Brain microvascular endothelial cell (primary cell): ENCODE measurements at regions not wholly inside any gene's neighbourhood (a gene's known extent, or its start where the extent isn't known, plus 50 kb on each side); places are given as distances from the start of the nearest gene placed in this dataset.

ENCODE experiments used
- DNase-seq: peaks from one replicate; pipeline ENCODE4 v3.0.0-alpha.2; 2020
- H3K27ac ChIP-seq: fragments of 250-450 bp; sonication (Bioruptor Pico); 2 replicates; pipeline ENCODE4 v1.5.1; 2020; ENCODE audit warnings: mild to moderate bottlenecking, moderate library complexity
- H3K27me3 ChIP-seq: fragments of 250-450 bp; sonication (Bioruptor Pico); replicated peaks from 2 replicates; pipeline ENCODE4 v1.5.1; 2020; ENCODE audit warnings: mild to moderate bottlenecking
- H3K36me3 ChIP-seq: fragments of 250-450 bp; sonication (Bioruptor Pico); replicated peaks from 2 replicates; pipeline ENCODE4 v1.5.1; 2020; ENCODE audit warnings: mild to moderate bottlenecking
- H3K4me3 ChIP-seq: 2 replicates; pipeline ENCODE4 v1.5.1; 2011; ENCODE audit warnings: low read depth, mild to moderate bottlenecking, control low read depth, low read length, moderate library complexity
- CTCF ChIP-seq: IDR thresholded peaks from 2 replicates; pipeline ENCODE4 v1.5.1; 2011; ENCODE audit warnings: low read depth, mild to moderate bottlenecking, moderate library complexity, low read length, control low read depth, inconsistent platforms; ENCODE audit errors: missing control alignments
- in situ Hi-C: cut with HindIII; loops from 2 replicates; pipeline ENCODE4 v1.10.0; 2017; ENCODE audit warnings: low sequenced_read_pairs, low pct_ligation_motif_present

- H3K36me3 ChIP-seq = no peaks in the 10 kb centered on the region
- in situ Hi-C loops = no loop called here
- DNase-seq = no peak
- H3K27ac ChIP-seq = no peak overlapping the region
- no peak overlapping the region for H3K4me3 ChIP-seq
- no peaks in the 10 kb centered on the region for H3K27me3 ChIP-seq
- no peak for TF ChIP-seq CTCF
Observed at GRCh38 chr6:133772567-133772966, 116.3 kb upstream of the TCF21 start.

- in situ Hi-C loops = no loop called here
- DNase-seq = no peak
- H3K4me3 ChIP-seq = no peak overlapping the region
- peak overlapping the region; percentile 54 for H3K27ac ChIP-seq
- TF ChIP-seq CTCF = no peak
- H3K27me3 ChIP-seq = no peaks in the 10 kb centered on the region
- H3K36me3 ChIP-seq = no peaks in the 10 kb centered on the region
Observed at GRCh38 chr6:133773776-133774175, 115.1 kb upstream of the TCF21 start.

GRCh38 chr6:133774356-133774755, 114.6 kb upstream of the TCF21 start:
- DNase-seq = peak; percentile 64
- H3K27ac ChIP-seq = peak overlapping the region; percentile 54

GRCh38 chr6:133778414-133779130, 110.3 kb upstream of the TCF21 start:
- peak; percentile 74 for DNase-seq
- peak overlapping the region; percentile 37 for H3K27ac ChIP-seq

More at GRCh38 chr6:133774356-133774755, 114.6 kb upstream of the TCF21 start:
- Histone ChIP-seq H3K27me3 (no peaks in the 10 kb centered on the region), H3K36me3 (no peaks in the 10 kb centered on the region), H3K4me3 (no peak overlapping the region)
- in situ Hi-C loops = no loop called here
- TF ChIP-seq CTCF = no peak

GRCh38 chr6:133779916-133780695, 108.8 kb upstream of the TCF21 start:
- no peak overlapping the region for H3K27ac ChIP-seq
- TF ChIP-seq CTCF = no peak
- H3K27me3 ChIP-seq = no peaks in the 10 kb centered on the region
- in situ Hi-C loops = no loop called here
- no peak for DNase-seq
- H3K4me3 ChIP-seq = no peak overlapping the region
- no peaks in the 10 kb centered on the region for H3K36me3 ChIP-seq

More at GRCh38 chr6:133778414-133779130, 110.3 kb upstream of the TCF21 start:
- Histone ChIP-seq H3K4me3 (no peak overlapping the region), H3K36me3 (no peaks in the 10 kb centered on the region), H3K27me3 (no peaks in the 10 kb centered on the region)
- TF ChIP-seq CTCF = no peak
- in situ Hi-C loops = no loop called here
